DND-41 (cell line): ENCODE measurements at regions not wholly inside any gene's neighbourhood (a gene's known extent, or its start where the extent isn't known, plus 50 kb on each side); places are given as distances from the start of the nearest gene placed in this dataset.

ENCODE experiments used
- ATAC-seq: fragments of 200-7000 bp; cut with Tn5 transposase; 3 replicates; pipeline ENCODE4 v1.9.1; 2021; ENCODE audit warnings: low read depth; ENCODE audit not compliant: insufficient read depth
- DNase-seq: peaks from one replicate; pipeline ENCODE4 v3.0.0-alpha.2; 2020
- H2AFZ ChIP-seq: 2 replicates; pipeline ENCODE4 v1.6.0; 2012; ENCODE audit warnings: low read depth, low read length
- H3K27ac ChIP-seq: 2 replicates; pipeline ENCODE4 v1.5.1; 2012; ENCODE audit warnings: low read length, inconsistent platforms
- H3K27me3 ChIP-seq: fragments of 200-600 bp; sonication (generic); 2 replicates; pipeline ENCODE4 v1.6.0; 2012; ENCODE audit warnings: low read length, mild to moderate bottlenecking, inconsistent platforms; ENCODE audit not compliant: insufficient read depth, poor library complexity
- H3K36me3 ChIP-seq: 2 replicates; pipeline ENCODE4 v1.5.1; 2012; ENCODE audit warnings: low read length, inconsistent platforms; ENCODE audit not compliant: insufficient read depth
- H3K4me1 ChIP-seq: 2 replicates; pipeline ENCODE4 v1.5.1; 2012; ENCODE audit warnings: mild to moderate bottlenecking, low read length; ENCODE audit not compliant: insufficient read depth
- H3K4me2 ChIP-seq: 2 replicates; pipeline ENCODE4 v1.6.0; 2012; ENCODE audit warnings: mild to moderate bottlenecking, moderate library complexity, low read length, inconsistent platforms; ENCODE audit not compliant: insufficient read depth
- H3K4me3 ChIP-seq, 2 experiments: fragments of 200-600 bp in 1 of 2; shearing (Covaris generic) in 1 of 2; 2 replicates each; pipeline ENCODE4 v1.5.1; 2012 to 2016; ENCODE audit warnings: inconsistent platforms in 2 of 2, low read length in 2 of 2, mild to moderate bottlenecking in 2 of 2, low read depth in 1 of 2, moderate library complexity in 1 of 2
- H3K79me2 ChIP-seq: 2 replicates; pipeline ENCODE4 v1.6.0; 2012; ENCODE audit warnings: low read length, inconsistent platforms; ENCODE audit not compliant: insufficient read depth
- H3K9ac ChIP-seq: 2 replicates; pipeline ENCODE4 v1.6.0; 2012; ENCODE audit warnings: low read depth, mild to moderate bottlenecking, inconsistent platforms, low read length, moderate library complexity
- H3K9me3 ChIP-seq: 2 replicates; pipeline ENCODE4 v1.5.1; 2012; ENCODE audit warnings: low read length, moderate library complexity, mild to moderate bottlenecking, inconsistent platforms; ENCODE audit not compliant: insufficient read depth, severe bottlenecking
- H4K20me1 ChIP-seq: 2 replicates; pipeline ENCODE4 v1.6.0; 2012; ENCODE audit warnings: low read length; ENCODE audit not compliant: insufficient read depth
- CTCF ChIP-seq: IDR thresholded peaks from 2 replicates; pipeline ENCODE4 v1.5.1; 2012; ENCODE audit warnings: borderline replicate concordance, low read length, moderate library complexity, mild to moderate bottlenecking; ENCODE audit not compliant: poor library complexity, severe bottlenecking; ENCODE audit errors: extremely low read depth
- EZH2 ChIP-seq: IDR thresholded peaks from 3 replicates; pipeline ENCODE4 v1.6.1; 2012; ENCODE audit warnings: borderline replicate concordance, low read depth, mild to moderate bottlenecking, moderate library complexity, low read length, inconsistent platforms; ENCODE audit not compliant: severe bottlenecking

- H3K4me2 ChIP-seq: no peak overlapping the region
- no peak overlapping the region for H3K4me3 ChIP-seq
- no peaks in the 10 kb centered on the region for H4K20me1 ChIP-seq
- no peak overlapping the region for H3K27ac ChIP-seq
- no peaks in the 10 kb centered on the region for H3K9me3 ChIP-seq
- H2AFZ ChIP-seq: no peak overlapping the region
- H3K4me1 ChIP-seq: no peaks in the 10 kb centered on the region
- H3K9ac ChIP-seq: no peak overlapping the region
- DNase-seq (no peak), ATAC-seq (no peak)
- no peaks in the 10 kb centered on the region for H3K27me3 ChIP-seq
- H3K36me3 ChIP-seq: no peaks in the 10 kb centered on the region
- TF ChIP-seq EZH2 (no peak), CTCF (no peak)
- no peaks in the 10 kb centered on the region for H3K79me2 ChIP-seq
These were observed 80.7 kb downstream of the CYRIA start for GRCh38 chr2:16584824-16585540.

GRCh38 chr2:16584084-16584483, 81.5 kb downstream of the CYRIA start:
- no peaks in the 10 kb centered on the region for H3K9me3 ChIP-seq

GRCh38 chr2:16581241-16581640, 84.4 kb downstream of the CYRIA start:
- Histone ChIP-seq H3K4me2 (no peak overlapping the region), H3K4me3 (no peak overlapping the region), H3K36me3 (no peaks in the 10 kb centered on the region), H3K27ac (no peak overlapping the region), H2AFZ (no peak overlapping the region), H3K4me1 (no peaks in the 10 kb centered on the region), H3K9me3 (no peaks in the 10 kb centered on the region), H4K20me1 (no peaks in the 10 kb centered on the region), H3K9ac (no peak overlapping the region), H3K27me3 (no peaks in the 10 kb centered on the region), H3K79me2 (no peaks in the 10 kb centered on the region)
- ATAC-seq (no peak), DNase-seq (no peak)
- TF ChIP-seq EZH2 (no peak), CTCF (no peak)

More at GRCh38 chr2:16584084-16584483, 81.5 kb downstream of the CYRIA start:
- Histone ChIP-seq H3K27ac (no peak overlapping the region), H4K20me1 (no peaks in the 10 kb centered on the region), H3K4me2 (no peak overlapping the region), H3K4me1 (no peaks in the 10 kb centered on the region), H2AFZ (no peak overlapping the region), H3K9ac (no peak overlapping the region), H3K27me3 (no peaks in the 10 kb centered on the region), H3K4me3 (no peak overlapping the region), H3K36me3 (no peaks in the 10 kb centered on the region), H3K79me2 (no peaks in the 10 kb centered on the region)
- TF ChIP-seq CTCF: no peak
- TF ChIP-seq EZH2: no peak
- DNase-seq (no peak), ATAC-seq (no peak)
